ENCODE measurements at regions not wholly inside any gene's neighbourhood (a gene's known extent, or its start where the extent isn't known, plus 50 kb on each side); places are given as distances from the start of the nearest gene placed in this dataset.
A peak's percentile ranks its signal among the peaks of the same experiment; 100 is the strongest.

GRCh38 chr4:153067376-153067775 lies 131.3 kb downstream of the FHDC1 start:
- no peak overlapping the region for H3K27ac Mint-ChIP-seq
- no peak for DNase-seq
- peaks cover 0 to 1% of the 10 kb centered on the region in 2 donors for H3K9me3 Mint-ChIP-seq
- no peaks in the 10 kb centered on the region for H3K27me3 Mint-ChIP-seq
- no peak overlapping the region for H3K4me3 Mint-ChIP-seq
- ATAC-seq (replicated peaks), result no peak
- H3K4me1 Mint-ChIP-seq, result peaks cover 0 to 2% of the 10 kb centered on the region in 2 donors
- peaks cover 2 to 3% of the 10 kb centered on the region in 2 donors for H3K36me3 Mint-ChIP-seq

- H3K9me3 Mint-ChIP-seq, result peaks cover 0 to 1% of the 10 kb centered on the region in 2 donors
- no peak for ATAC-seq (replicated peaks)
- H3K4me1 Mint-ChIP-seq, result peaks cover 0 to 6% of the 10 kb centered on the region in 2 donors
- peaks cover 2 to 3% of the 10 kb centered on the region in 2 donors for H3K36me3 Mint-ChIP-seq
- DNase-seq, result no peak
- H3K27me3 Mint-ChIP-seq, result no peaks in the 10 kb centered on the region
- H3K4me3 Mint-ChIP-seq, result no peak overlapping the region
- no peak overlapping the region for H3K27ac Mint-ChIP-seq
These were observed 132.6 kb downstream of the FHDC1 start for GRCh38 chr4:153068751-153069150.

- Mint-ChIP-seq H3K36me3 (peaks cover 2 to 3% of the 10 kb centered on the region in 2 donors), H3K4me1 (peaks cover 16 to 33% of the 10 kb centered on the region in 2 donors), H3K9me3 (peaks cover 0 to 1% of the 10 kb centered on the region in 2 donors), H3K27me3 (no peaks in the 10 kb centered on the region), H3K27ac (no peak overlapping the region), H3K4me3 (no peak overlapping the region)
- ATAC-seq (replicated peaks), result no peak
- no peak for DNase-seq
These were observed 132.2 kb upstream of the TRIM2 start for GRCh38 chr4:153071958-153072598.

GRCh38 chr4:153072661-153073060 lies 131.6 kb upstream of the TRIM2 start:
- Mint-ChIP-seq H3K36me3 (peaks cover 2 to 3% of the 10 kb centered on the region in 2 donors), H3K4me1 (peaks cover 16 to 33% of the 10 kb centered on the region in 2 donors), H3K9me3 (peaks cover 0 to 1% of the 10 kb centered on the region in 2 donors), H3K4me3 (no peak overlapping the region), H3K27me3 (no peaks in the 10 kb centered on the region), H3K27ac (no peak overlapping the region)
- no peak for ATAC-seq (replicated peaks)
- no peak for DNase-seq

GRCh38 chr4:153074486-153074885 lies 129.8 kb upstream of the TRIM2 start:
- no peak overlapping the region for H3K4me3 Mint-ChIP-seq
- H3K36me3 Mint-ChIP-seq, result peaks cover 2 to 3% of the 10 kb centered on the region in 2 donors
- H3K27ac Mint-ChIP-seq, result no peak overlapping the region
- peaks cover 16 to 34% of the 10 kb centered on the region in 2 donors for H3K4me1 Mint-ChIP-seq
- H3K27me3 Mint-ChIP-seq, result peaks cover 0 to under 1% of the 10 kb centered on the region in 2 donors
- DNase-seq (no peak), ATAC-seq (replicated peaks) (no peak)
- peaks cover 0 to 1% of the 10 kb centered on the region in 2 donors for H3K9me3 Mint-ChIP-seq

GRCh38 chr4:153074936-153075630 lies 129.2 kb upstream of the TRIM2 start:
- Mint-ChIP-seq H3K27ac (no peak overlapping the region), H3K4me1 (peaks cover 16 to 38% of the 10 kb centered on the region in 2 donors), H3K27me3 (peaks cover 0 to 4% of the 10 kb centered on the region in 2 donors), H3K4me3 (no peak overlapping the region), H3K36me3 (peaks cover 2 to 3% of the 10 kb centered on the region in 2 donors), H3K9me3 (peaks cover 0 to 1% of the 10 kb centered on the region in 2 donors)
- peak; percentile 8 for DNase-seq
- peak; percentile 90 to 95 for ATAC-seq (replicated peaks)

- ATAC-seq (replicated peaks), result no peak
- H3K4me1 Mint-ChIP-seq, result peaks cover 16 to 38% of the 10 kb centered on the region in 2 donors
- H3K4me3 Mint-ChIP-seq, result no peak overlapping the region
- DNase-seq, result no peak
- H3K9me3 Mint-ChIP-seq, result peaks cover 0 to 1% of the 10 kb centered on the region in 2 donors
- H3K27me3 Mint-ChIP-seq, result peaks cover 0 to 8% of the 10 kb centered on the region in 2 donors
- no peak overlapping the region for H3K27ac Mint-ChIP-seq
- peaks cover 2 to 3% of the 10 kb centered on the region in 2 donors for H3K36me3 Mint-ChIP-seq
These were observed 128.3 kb upstream of the TRIM2 start for GRCh38 chr4:153075836-153076518.

- peaks cover 19 to 43% of the 10 kb centered on the region in 2 donors for H3K4me1 Mint-ChIP-seq
- ATAC-seq (replicated peaks), result no peak
- H3K4me3 Mint-ChIP-seq, result no peak overlapping the region
- DNase-seq, result no peak
- no peaks in the 10 kb centered on the region for H3K9me3 Mint-ChIP-seq
- no peaks in the 10 kb centered on the region for H3K36me3 Mint-ChIP-seq
- peaks cover 0 to 8% of the 10 kb centered on the region in 2 donors for H3K27me3 Mint-ChIP-seq
- H3K27ac Mint-ChIP-seq, result no peak overlapping the region
These were observed 127.4 kb upstream of the TRIM2 start for GRCh38 chr4:153076861-153077260.

- Mint-ChIP-seq H3K27ac (no peak overlapping the region), H3K9me3 (no peaks in the 10 kb centered on the region), H3K27me3 (peaks cover 0 to 8% of the 10 kb centered on the region in 2 donors), H3K36me3 (no peaks in the 10 kb centered on the region), H3K4me3 (no peak overlapping the region), H3K4me1 (peaks cover 26 to 45% of the 10 kb centered on the region in 2 donors)
- DNase-seq (no peak), ATAC-seq (replicated peaks) (no peak)
These were observed 124.3 kb upstream of the TRIM2 start for GRCh38 chr4:153079857-153080391.

- Mint-ChIP-seq H3K9me3 (no peaks in the 10 kb centered on the region), H3K27me3 (peaks cover 0 to 15% of the 10 kb centered on the region in 2 donors), H3K4me1 (peaks cover 26 to 45% of the 10 kb centered on the region in 2 donors), H3K4me3 (no peak overlapping the region), H3K27ac (no peak overlapping the region), H3K36me3 (no peaks in the 10 kb centered on the region)
- ATAC-seq (replicated peaks) (no peak), DNase-seq (no peak)
These were observed 123.2 kb upstream of the TRIM2 start for GRCh38 chr4:153081006-153081580.

- H3K4me3 Mint-ChIP-seq, result no peak overlapping the region
- ATAC-seq (replicated peaks), result no peak
- no peaks in the 10 kb centered on the region for H3K9me3 Mint-ChIP-seq
- H3K36me3 Mint-ChIP-seq, result no peaks in the 10 kb centered on the region
- H3K4me1 Mint-ChIP-seq, result peaks cover 26 to 42% of the 10 kb centered on the region in 2 donors
- H3K27me3 Mint-ChIP-seq, result peaks cover 0 to 18% of the 10 kb centered on the region in 2 donors
- H3K27ac Mint-ChIP-seq, result no peak overlapping the region
- DNase-seq, result no peak
These were observed 122.5 kb upstream of the TRIM2 start for GRCh38 chr4:153081693-153082092.

- Mint-ChIP-seq H3K36me3 (no peaks in the 10 kb centered on the region), H3K27me3 (peaks cover 0 to 25% of the 10 kb centered on the region in 2 donors), H3K27ac (peak overlapping the region; percentile 25), H3K9me3 (no peaks in the 10 kb centered on the region), H3K4me1 (peaks cover 26 to 42% of the 10 kb centered on the region in 2 donors), H3K4me3 (peak overlapping the region; percentile 30 to 69)
- ATAC-seq (replicated peaks) (peak; percentile 66 to 81), DNase-seq (peak; percentile 4)
These were observed 121.6 kb upstream of the TRIM2 start for GRCh38 chr4:153082322-153083301.

GRCh38 chr4:153083447-153083947 lies 120.7 kb upstream of the TRIM2 start:
- Mint-ChIP-seq H3K9me3 (no peaks in the 10 kb centered on the region), H3K36me3 (no peaks in the 10 kb centered on the region), H3K27me3 (peaks cover 0 to 25% of the 10 kb centered on the region in 2 donors), H3K4me1 (peaks cover 26 to 42% of the 10 kb centered on the region in 2 donors), H3K27ac (peak overlapping the region; percentile 60), H3K4me3 (peak overlapping the region; percentile 41 to 69)
- DNase-seq, result peak; percentile 29
- ATAC-seq (replicated peaks), result peak; percentile 60 to 67
